ENCODE measurements at regions not wholly inside any gene's neighbourhood (a gene's known extent, or its start where the extent isn't known, plus 50 kb on each side); places are given as distances from the start of the nearest gene placed in this dataset.

- intact Hi-C loops (cut with micrococcal nuclease) = no loop called here
- H3K36me3 Mint-ChIP-seq (ENCODE audit: low read depth) = no peaks in the 10 kb centered on the region
- no peaks in the 10 kb centered on the region for H3K9me3 Mint-ChIP-seq
- no peak overlapping the region for H3K4me3 Mint-ChIP-seq
- H3K27ac Mint-ChIP-seq = no peak overlapping the region
- no peak for DNase-seq
- TF ChIP-seq CTCF (IDR thresholded peaks at IDR 0.05) = no peak
- H3K27me3 Mint-ChIP-seq = peaks cover 2% of the 10 kb centered on the region
- ChIA-PET POLR2A (no interaction called here), CTCF (no interaction called here)
- H3K4me1 Mint-ChIP-seq = no peaks in the 10 kb centered on the region
- ATAC-seq (ENCODE audit: low read depth) = no peak
Observed at GRCh38 chr2:71811157-71811556, 336.5 kb downstream of the CYP26B1 start.

DNA sequence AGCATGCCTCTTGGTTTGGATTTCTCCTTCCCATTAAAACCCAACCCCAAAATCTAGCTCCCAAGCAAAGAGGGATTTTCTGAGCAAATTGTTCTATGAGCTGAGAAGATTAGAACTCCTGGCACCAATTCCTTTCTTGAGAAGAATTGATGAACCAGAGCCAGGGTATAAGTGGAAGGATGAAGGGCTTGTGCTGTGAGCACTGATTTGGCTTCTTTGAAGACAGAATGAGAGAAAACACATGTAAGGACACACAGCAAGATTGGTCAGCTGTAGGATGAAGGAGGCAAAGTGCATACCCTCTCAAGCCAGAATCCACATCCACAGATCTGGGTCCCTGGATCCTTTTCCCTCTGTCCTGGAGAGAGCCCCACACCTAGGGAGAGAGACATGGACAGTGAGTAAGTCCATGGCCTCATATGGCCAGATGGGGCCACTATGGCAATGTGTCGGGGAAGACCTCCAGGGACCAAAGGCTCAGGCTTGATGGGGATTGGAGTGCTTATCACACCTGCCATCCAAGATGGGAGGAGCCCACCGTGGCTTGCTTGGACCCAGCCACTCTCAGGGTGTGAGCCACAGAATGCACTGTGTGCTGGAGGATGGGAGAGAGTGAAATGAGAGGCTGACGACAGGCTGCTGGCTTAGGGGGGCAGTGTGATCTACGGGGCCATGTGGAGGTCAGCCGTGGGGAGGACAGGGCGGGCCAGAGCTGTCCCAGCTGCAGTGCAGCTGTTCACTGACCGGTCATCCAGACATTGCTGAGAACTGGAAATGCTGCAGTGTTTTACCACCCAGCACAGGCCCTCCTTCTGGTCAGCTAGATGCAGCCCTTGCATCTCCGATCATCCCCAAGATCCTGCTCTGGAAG is 339.8 kb downstream of the CYP26B1 start:
- DNase-seq = no peak
- H3K4me3 Mint-ChIP-seq = no peak overlapping the region
- no peaks in the 10 kb centered on the region for H3K4me1 Mint-ChIP-seq
- no peak overlapping the region for H3K27ac Mint-ChIP-seq
- no peak for ATAC-seq (ENCODE audit: low read depth)
- H3K9me3 Mint-ChIP-seq = no peaks in the 10 kb centered on the region
- H3K27me3 Mint-ChIP-seq = no peaks in the 10 kb centered on the region
- ChIA-PET CTCF (no interaction called here), POLR2A (no interaction called here)
- intact Hi-C loops (cut with micrococcal nuclease) = no loop called here
- TF ChIP-seq CTCF (IDR thresholded peaks at IDR 0.05) = no peak
- no peaks in the 10 kb centered on the region for H3K36me3 Mint-ChIP-seq (ENCODE audit: low read depth)

GRCh38 chr2:71806432-71806831 is 341.2 kb downstream of the CYP26B1 start:
- H3K4me1 Mint-ChIP-seq = no peaks in the 10 kb centered on the region
- ChIA-PET CTCF (no interaction called here), POLR2A (no interaction called here)
- intact Hi-C loops (cut with micrococcal nuclease) = no loop called here
- no peaks in the 10 kb centered on the region for H3K27me3 Mint-ChIP-seq
- H3K9me3 Mint-ChIP-seq = no peaks in the 10 kb centered on the region
- ATAC-seq (ENCODE audit: low read depth) = no peak
- DNase-seq = no peak
- H3K27ac Mint-ChIP-seq = no peak overlapping the region
- no peak for TF ChIP-seq CTCF (IDR thresholded peaks at IDR 0.05)
- H3K36me3 Mint-ChIP-seq (ENCODE audit: low read depth) = no peaks in the 10 kb centered on the region
- H3K4me3 Mint-ChIP-seq = no peak overlapping the region

DNA sequence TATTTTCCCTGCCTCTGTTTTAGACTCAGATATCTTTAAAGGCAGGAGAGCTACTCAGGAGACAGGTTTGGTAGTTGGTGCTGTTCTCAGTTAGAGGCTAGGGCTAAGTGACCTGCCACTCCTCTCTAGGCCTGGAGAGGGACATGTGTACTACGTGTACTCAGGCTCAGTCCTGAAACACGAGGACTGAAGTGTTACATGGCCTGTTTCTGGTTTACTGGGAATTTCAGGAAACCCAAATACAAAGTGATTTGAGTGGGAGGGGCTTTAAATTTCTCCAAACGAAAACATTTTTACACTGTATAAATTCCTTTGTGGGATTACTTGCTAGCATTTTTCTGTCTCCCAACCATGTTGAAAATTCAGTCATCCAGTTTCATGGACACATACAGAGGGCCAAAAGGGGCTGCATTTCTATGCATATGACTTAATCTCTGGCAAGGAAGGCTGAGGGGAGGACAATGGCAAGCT is 343.3 kb downstream of the CYP26B1 start:
- intact Hi-C loops (cut with micrococcal nuclease) = no loop called here
- H3K9me3 Mint-ChIP-seq = no peaks in the 10 kb centered on the region
- H3K4me1 Mint-ChIP-seq = no peaks in the 10 kb centered on the region
- POLR2A ChIA-PET = no interaction called here
- no peak for TF ChIP-seq CTCF (IDR thresholded peaks at IDR 0.05)
- no peak overlapping the region for H3K27ac Mint-ChIP-seq
- CTCF ChIA-PET = no interaction called here
- peaks cover 6% of the 10 kb centered on the region for H3K27me3 Mint-ChIP-seq
- H3K4me3 Mint-ChIP-seq = no peak overlapping the region
- H3K36me3 Mint-ChIP-seq (ENCODE audit: low read depth) = no peaks in the 10 kb centered on the region
- ATAC-seq (ENCODE audit: low read depth) (no peak), DNase-seq (no peak)

- no peak for TF ChIP-seq CTCF (IDR thresholded peaks at IDR 0.05)
- POLR2A ChIA-PET = no interaction called here
- Mint-ChIP-seq H3K4me3 (no peak overlapping the region), H3K27me3 (peaks cover 6% of the 10 kb centered on the region), H3K9me3 (no peaks in the 10 kb centered on the region), H3K4me1 (no peaks in the 10 kb centered on the region), H3K27ac (no peak overlapping the region), H3K36me3 (ENCODE audit: low read depth) (no peaks in the 10 kb centered on the region)
- intact Hi-C loops (cut with micrococcal nuclease) = no loop called here
- CTCF ChIA-PET = no interaction called here
- ATAC-seq (ENCODE audit: low read depth) = no peak
- DNase-seq = no peak
Observed at GRCh38 chr2:71803398-71803797, 344.3 kb downstream of the CYP26B1 start.

Measured in activated B cell treated with CpG ODN at 0.5 μM for 24 hours (primary cell).